ENCODE measurements at regions not wholly inside any gene's neighbourhood (a gene's known extent, or its start where the extent isn't known, plus 50 kb on each side); places are given as distances from the start of the nearest gene placed in this dataset.

- Histone ChIP-seq H3K27ac (ENCODE audit: poor library complexity, severe bottlenecking) (no peak overlapping the region), H3K4me3 (ENCODE audit: severe bottlenecking) (no peak overlapping the region), H3K4me1 (ENCODE audit: insufficient read depth, poor library complexity, severe bottlenecking) (no peaks in the 10 kb centered on the region), H3K27me3 (ENCODE audit: insufficient read depth, poor library complexity, severe bottlenecking) (no peaks in the 10 kb centered on the region), H3K9me3 (ENCODE audit: severe bottlenecking) (no peaks in the 10 kb centered on the region), H3K36me3 (ENCODE audit: low read depth) (no peaks in the 10 kb centered on the region)
- ATAC-seq (ENCODE audit: low read depth): no peak
- no peak for DNase-seq (ENCODE audit: low spot score)
- TF ChIP-seq CTCF (IDR thresholded peaks at IDR 0.05; ENCODE audit: poor library complexity, severe bottlenecking): no peak
Measured at GRCh38 chr11:11143849-11144248, 209.2 kb downstream of the CSNK2A3 start.

DNA sequence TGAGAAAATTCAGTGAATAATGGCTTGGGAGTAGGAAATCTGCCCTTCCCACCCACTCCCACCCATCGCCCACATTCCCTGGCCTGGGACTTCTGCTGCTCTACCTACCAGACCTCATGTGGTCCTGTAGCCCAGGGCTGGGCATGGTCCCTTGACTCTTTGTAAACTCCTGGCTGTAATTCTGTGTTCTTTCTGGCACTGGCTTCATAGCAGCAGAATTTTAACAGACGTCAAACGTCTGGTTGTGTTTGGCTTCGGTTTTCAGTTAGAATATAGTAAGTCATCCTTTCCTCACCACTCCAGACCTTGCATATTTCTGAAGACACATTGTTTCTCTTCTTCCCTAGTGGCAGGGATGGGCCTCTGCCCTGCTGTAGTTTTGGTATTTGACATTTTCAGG, 210.6 kb downstream of the CSNK2A3 start:
- TF ChIP-seq CTCF (IDR thresholded peaks at IDR 0.05; ENCODE audit: poor library complexity, severe bottlenecking): no peak
- no peaks in the 10 kb centered on the region for H3K9me3 ChIP-seq (ENCODE audit: severe bottlenecking)
- no peak for ATAC-seq (ENCODE audit: low read depth)

GRCh38 chr11:11141065-11141464, 212.0 kb downstream of the CSNK2A3 start:
- no peak for TF ChIP-seq CTCF (IDR thresholded peaks at IDR 0.05; ENCODE audit: poor library complexity, severe bottlenecking)
- ATAC-seq (ENCODE audit: low read depth): no peak

More for the DNA sequence above, 210.6 kb downstream of the CSNK2A3 start:
- Histone ChIP-seq H3K4me3 (ENCODE audit: severe bottlenecking) (no peak overlapping the region), H3K27me3 (ENCODE audit: insufficient read depth, poor library complexity, severe bottlenecking) (no peaks in the 10 kb centered on the region), H3K4me1 (ENCODE audit: insufficient read depth, poor library complexity, severe bottlenecking) (no peaks in the 10 kb centered on the region), H3K36me3 (ENCODE audit: low read depth) (no peaks in the 10 kb centered on the region), H3K27ac (ENCODE audit: poor library complexity, severe bottlenecking) (no peak overlapping the region)
- DNase-seq (ENCODE audit: low spot score): no peak

DNA sequence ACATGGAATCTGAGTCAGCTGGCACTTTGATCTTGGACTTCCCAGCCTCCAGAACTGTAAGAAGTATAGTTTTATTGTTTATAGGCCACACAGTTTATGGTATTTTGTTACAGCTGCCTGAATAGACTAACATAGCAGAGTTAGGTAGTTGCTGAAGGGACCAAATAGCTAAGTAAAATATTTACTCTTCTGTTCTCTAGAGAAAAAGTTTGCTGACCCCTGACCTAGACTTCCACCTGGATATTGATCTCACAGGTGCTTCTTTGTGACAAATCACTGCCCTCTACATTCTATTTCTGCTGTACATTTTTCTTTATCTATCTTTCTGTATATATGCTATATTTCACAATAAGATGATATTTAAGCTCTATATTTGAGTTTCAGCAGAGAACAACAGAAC, 212.5 kb downstream of the CSNK2A3 start:
- H3K4me3 ChIP-seq (ENCODE audit: severe bottlenecking): no peak overlapping the region
- no peaks in the 10 kb centered on the region for H3K4me1 ChIP-seq (ENCODE audit: insufficient read depth, poor library complexity, severe bottlenecking)
- H3K27me3 ChIP-seq (ENCODE audit: insufficient read depth, poor library complexity, severe bottlenecking): no peaks in the 10 kb centered on the region
- no peak for TF ChIP-seq CTCF (IDR thresholded peaks at IDR 0.05; ENCODE audit: poor library complexity, severe bottlenecking)
- H3K9me3 ChIP-seq (ENCODE audit: severe bottlenecking): no peaks in the 10 kb centered on the region
- no peak for DNase-seq (ENCODE audit: low spot score)
- ATAC-seq (ENCODE audit: low read depth): no peak
- H3K27ac ChIP-seq (ENCODE audit: poor library complexity, severe bottlenecking): no peak overlapping the region
- H3K36me3 ChIP-seq (ENCODE audit: low read depth): no peaks in the 10 kb centered on the region

More at GRCh38 chr11:11141065-11141464, 212.0 kb downstream of the CSNK2A3 start:
- no peak overlapping the region for H3K27ac ChIP-seq (ENCODE audit: poor library complexity, severe bottlenecking)
- no peaks in the 10 kb centered on the region for H3K4me1 ChIP-seq (ENCODE audit: insufficient read depth, poor library complexity, severe bottlenecking)
- H3K36me3 ChIP-seq (ENCODE audit: low read depth): no peaks in the 10 kb centered on the region
- H3K9me3 ChIP-seq (ENCODE audit: severe bottlenecking): no peaks in the 10 kb centered on the region
- no peaks in the 10 kb centered on the region for H3K27me3 ChIP-seq (ENCODE audit: insufficient read depth, poor library complexity, severe bottlenecking)
- H3K4me3 ChIP-seq (ENCODE audit: severe bottlenecking): no peak overlapping the region
- no peak for DNase-seq (ENCODE audit: low spot score)

- Histone ChIP-seq H3K27ac (ENCODE audit: poor library complexity, severe bottlenecking) (no peak overlapping the region), H3K4me1 (ENCODE audit: insufficient read depth, poor library complexity, severe bottlenecking) (no peaks in the 10 kb centered on the region)
Measured at GRCh38 chr11:11137339-11137738, 215.7 kb downstream of the CSNK2A3 start.

More at GRCh38 chr11:11137339-11137738, 215.7 kb downstream of the CSNK2A3 start:
- ATAC-seq (ENCODE audit: low read depth) (no peak), DNase-seq (ENCODE audit: low spot score) (no peak)
- H3K36me3 ChIP-seq (ENCODE audit: low read depth): no peaks in the 10 kb centered on the region
- H3K9me3 ChIP-seq (ENCODE audit: severe bottlenecking): no peaks in the 10 kb centered on the region
- peaks cover 8% of the 10 kb centered on the region for H3K27me3 ChIP-seq (ENCODE audit: insufficient read depth, poor library complexity, severe bottlenecking)
- no peak overlapping the region for H3K4me3 ChIP-seq (ENCODE audit: severe bottlenecking)
- TF ChIP-seq CTCF (IDR thresholded peaks at IDR 0.05; ENCODE audit: poor library complexity, severe bottlenecking): no peak
